Neuronal stem cell (in vitro differentiated cells): ENCODE measurements at regions not wholly inside any gene's neighbourhood (a gene's known extent, or its start where the extent isn't known, plus 50 kb on each side); places are given as distances from the start of the nearest gene placed in this dataset.
"Not testable (repeated sequence)": the region's sequence is repeated elsewhere in the genome, so short reads cannot be mapped to it uniquely, and the experiment has no call there.

Experiments
- DNase-seq: peaks from one replicate; pipeline ENCODE4 v3.0.0-alpha.2; 2013; ENCODE audit warnings: low spot score
- H2AFZ ChIP-seq: one replicate; pipeline ENCODE4 v1.6.1; 2013; ENCODE audit warnings: mild to moderate bottlenecking, low read length, inconsistent platforms
- H2AK5ac ChIP-seq: 2 replicates; pipeline ENCODE4 v1.6.1; 2013; ENCODE audit warnings: low read depth, mild to moderate bottlenecking, inconsistent platforms, low read length, moderate library complexity, mixed read lengths
- H2BK120ac ChIP-seq: 2 replicates; pipeline ENCODE4 v1.6.1; 2013; ENCODE audit warnings: low read depth, mild to moderate bottlenecking, inconsistent platforms, low read length, moderate library complexity, mixed read lengths
- H2BK12ac ChIP-seq: one replicate; pipeline ENCODE4 v1.6.1; 2013; ENCODE audit warnings: low read length, inconsistent platforms
- H2BK15ac ChIP-seq: 2 replicates; pipeline ENCODE4 v1.6.1; 2013; ENCODE audit warnings: mild to moderate bottlenecking, low read length, inconsistent platforms, mixed read lengths
- H2BK5ac ChIP-seq: one replicate; pipeline ENCODE4 v1.6.1; 2013; ENCODE audit warnings: inconsistent platforms, mild to moderate bottlenecking, low read length, moderate library complexity
- H3K14ac ChIP-seq: one replicate; pipeline ENCODE4 v1.6.1; 2013; ENCODE audit warnings: low read length, inconsistent platforms
- H3K18ac ChIP-seq: 2 replicates; pipeline ENCODE4 v1.6.1; 2013; ENCODE audit warnings: low read length, inconsistent platforms
- H3K23ac ChIP-seq: 2 replicates; pipeline ENCODE4 v1.6.1; 2013; ENCODE audit warnings: low read depth, mild to moderate bottlenecking, mixed read lengths, low read length, inconsistent platforms; ENCODE audit not compliant: poor library complexity
- H3K27ac ChIP-seq: replicated peaks from 3 replicates; pipeline ENCODE4 v1.5.1; 2013; ENCODE audit warnings: low read length, inconsistent platforms
- H3K27me3 ChIP-seq, 3 experiments: 2 replicates each; pipeline ENCODE4 v1.6.1; 2013; ENCODE audit warnings: low read length in 3 of 3, mild to moderate bottlenecking in 2 of 3, inconsistent platforms in 1 of 3, low read depth in 1 of 3, mixed read lengths in 1 of 3, moderate library complexity in 1 of 3; ENCODE audit not compliant: control insufficient read depth in 3 of 3, insufficient read depth in 3 of 3
- H3K36me3 ChIP-seq, 2 donors: replicated peaks in 1 of 2; 2 replicates each; pipeline ENCODE4 v1.6.1; 2013; ENCODE audit warnings: low read length in 2 of 2; ENCODE audit not compliant: control insufficient read depth in 2 of 2, insufficient read depth in 2 of 2
- H3K4ac ChIP-seq: 2 replicates; pipeline ENCODE4 v1.6.1; 2013; ENCODE audit warnings: inconsistent platforms, mild to moderate bottlenecking, low read length, moderate library complexity
- H3K4me1 ChIP-seq, 2 donors: 1 replicate in 1 of 2; 2 replicates in 1 of 2; pipeline ENCODE4 v1.6.1; 2013; ENCODE audit warnings: low read length in 2 of 2, low read depth in 1 of 2; ENCODE audit not compliant: control insufficient read depth in 2 of 2, insufficient read depth in 1 of 2
- H3K4me2 ChIP-seq: one replicate; pipeline ENCODE4 v1.6.1; 2013; ENCODE audit warnings: mild to moderate bottlenecking, low read length, inconsistent platforms; ENCODE audit not compliant: insufficient read depth, poor library complexity, severe bottlenecking
- H3K4me3 ChIP-seq, 2 donors: 2 replicates each; pipeline ENCODE4 v1.5.1; 2013; ENCODE audit warnings: low read length in 2 of 2, mild to moderate bottlenecking in 2 of 2, inconsistent platforms in 1 of 2, moderate library complexity in 1 of 2
- H3K79me1 ChIP-seq: one replicate; pipeline ENCODE4 v1.6.1; 2013; ENCODE audit warnings: low read depth, mild to moderate bottlenecking, inconsistent platforms, low read length, moderate library complexity
- H3K9ac ChIP-seq: one replicate; pipeline ENCODE4 v1.6.1; 2013; ENCODE audit warnings: mild to moderate bottlenecking, low read depth, low read length, inconsistent platforms; ENCODE audit not compliant: poor library complexity
- H3K9me3 ChIP-seq, 2 donors: replicated peaks in 1 of 2; 2 replicates each; pipeline versions ENCODE3 to v1.6.1; 2013; ENCODE audit warnings: low read length in 2 of 2, mild to moderate bottlenecking in 2 of 2, inconsistent platforms in 1 of 2, low read depth in 1 of 2, mixed read lengths in 1 of 2, moderate library complexity in 1 of 2; ENCODE audit not compliant: control insufficient read depth in 2 of 2, insufficient read depth in 1 of 2
- H4K8ac ChIP-seq: one replicate; pipeline ENCODE4 v1.6.1; 2013; ENCODE audit warnings: low read depth, mild to moderate bottlenecking, inconsistent platforms, low read length, moderate library complexity
- H4K91ac ChIP-seq: one replicate; pipeline ENCODE4 v1.6.1; 2013; ENCODE audit warnings: low read length, low read depth, mild to moderate bottlenecking, inconsistent platforms; ENCODE audit not compliant: poor library complexity
- WGBS, 2 donors: extraction: QIAGEN DNeasy Blood & Tissue Kit; methylation state at CpG; one replicate each; pipeline ENCODE4 v1.1.7; 2013; ENCODE audit warnings: missing lambda C conversion rate in 2 of 2, mixed read lengths in 1 of 2; ENCODE audit not compliant: insufficient read length in 2 of 2, insufficient replicate concordance in 1 of 2; ENCODE audit errors: extremely low coverage in 2 of 2; 5-methylcytosine and 5-hydroxymethylcytosine counted together

- not testable (repeated sequence) for H3K23ac ChIP-seq, H3K27ac ChIP-seq, H3K9ac ChIP-seq, H2BK12ac ChIP-seq, DNase-seq, H3K4ac ChIP-seq, H2BK15ac ChIP-seq, H3K4me2 ChIP-seq, H3K27me3 ChIP-seq, H2AK5ac ChIP-seq, H3K14ac ChIP-seq, H4K91ac ChIP-seq, H4K8ac ChIP-seq, H3K4me1 ChIP-seq, H2BK5ac ChIP-seq, H3K79me1 ChIP-seq, H2BK120ac ChIP-seq, H3K36me3 ChIP-seq
- H3K9me3 ChIP-seq, result peaks cover 0 to 17% of the 10 kb centered on the region in 2 donors
- no CpG with 5 or more reads among the region's 8 CpGs for WGBS, 2 donors
- H2AFZ ChIP-seq, result peak overlapping the region; percentile 56
- peak overlapping the region; percentile 48 for H3K18ac ChIP-seq
- H3K4me3 ChIP-seq, result peak overlapping the region in 1 of 2 donors; percentile 29
Measured at GRCh38 chr9:106203815-106204516, 509.6 kb downstream of the TMEM38B start.

- H3K4me3 ChIP-seq, result no peak overlapping the region
- no peak overlapping the region for H4K91ac ChIP-seq
- H3K23ac ChIP-seq, result no peak overlapping the region
- no peak overlapping the region for H3K27ac ChIP-seq
- H4K8ac ChIP-seq, result no peak overlapping the region
- H3K36me3 ChIP-seq, result no peaks in the 10 kb centered on the region
- H2BK5ac ChIP-seq, result no peak overlapping the region
- no CpG with 5 or more reads among the region's 1 CpG for WGBS, 2 donors
- no peak overlapping the region for H2BK120ac ChIP-seq
- no peak for DNase-seq
- no peak overlapping the region for H3K4me2 ChIP-seq
- no peak overlapping the region for H3K14ac ChIP-seq
- H3K9me3 ChIP-seq, result peaks cover 0 to 13% of the 10 kb centered on the region in 2 donors
- no peak overlapping the region for H2BK15ac ChIP-seq
- H3K4ac ChIP-seq, result no peak overlapping the region
- peaks cover 0 to 2% of the 10 kb centered on the region in 2 donors for H3K4me1 ChIP-seq
- no peak overlapping the region for H3K9ac ChIP-seq
- H2AFZ ChIP-seq, result no peak overlapping the region
- no peaks in the 10 kb centered on the region for H3K79me1 ChIP-seq
- no peaks in the 10 kb centered on the region for H3K27me3 ChIP-seq
- no peak overlapping the region for H3K18ac ChIP-seq
- H2AK5ac ChIP-seq, result no peak overlapping the region
- no peak overlapping the region for H2BK12ac ChIP-seq
Measured at GRCh38 chr9:106207298-106207697, 513.0 kb downstream of the TMEM38B start.

GRCh38 chr9:106218427-106218826 lies 524.1 kb downstream of the TMEM38B start:
- Histone ChIP-seq H2BK5ac (no peak overlapping the region), H3K27ac (no peak overlapping the region), H3K4me3 (no peak overlapping the region), H2BK12ac (no peak overlapping the region), H4K91ac (no peak overlapping the region), H3K9me3 (peaks cover 0 to 3% of the 10 kb centered on the region in 2 donors), H3K27me3 (no peaks in the 10 kb centered on the region), H3K4me2 (no peak overlapping the region), H2BK15ac (no peak overlapping the region), H3K23ac (no peak overlapping the region), H3K9ac (no peak overlapping the region), H2AK5ac (no peak overlapping the region), H3K36me3 (no peaks in the 10 kb centered on the region), H2BK120ac (no peak overlapping the region), H3K4ac (no peak overlapping the region), H4K8ac (no peak overlapping the region), H2AFZ (no peak overlapping the region), H3K4me1 (peaks cover 2 to 3% of the 10 kb centered on the region in 2 donors), H3K14ac (no peak overlapping the region), H3K18ac (no peak overlapping the region), H3K79me1 (no peaks in the 10 kb centered on the region)
- WGBS, 2 donors, result no CpG with 5 or more reads among the region's 3 CpGs
- DNase-seq, result no peak

- no peak overlapping the region for H3K4me3 ChIP-seq
- no peak overlapping the region for H2AK5ac ChIP-seq
- WGBS, 2 donors, result no CpG with 5 or more reads among the region's 3 CpGs
- H3K18ac ChIP-seq, result no peak overlapping the region
- H3K14ac ChIP-seq, result no peak overlapping the region
- no peak overlapping the region for H3K23ac ChIP-seq
- H3K27me3 ChIP-seq, result no peaks in the 10 kb centered on the region
- H2BK5ac ChIP-seq, result no peak overlapping the region
- H3K79me1 ChIP-seq, result no peaks in the 10 kb centered on the region
- H3K9ac ChIP-seq, result no peak overlapping the region
- H3K4me2 ChIP-seq, result no peak overlapping the region
- H2AFZ ChIP-seq, result no peak overlapping the region
- H3K36me3 ChIP-seq, result no peaks in the 10 kb centered on the region
- no peak overlapping the region for H2BK120ac ChIP-seq
- no peak overlapping the region for H2BK15ac ChIP-seq
- no peak overlapping the region for H3K4ac ChIP-seq
- no peak overlapping the region for H4K8ac ChIP-seq
- H2BK12ac ChIP-seq, result no peak overlapping the region
- H3K27ac ChIP-seq, result no peak overlapping the region
- no peak for DNase-seq
- peaks cover 0 to 6% of the 10 kb centered on the region in 2 donors for H3K9me3 ChIP-seq
- no peak overlapping the region for H4K91ac ChIP-seq
- H3K4me1 ChIP-seq, result peaks cover 2 to 3% of the 10 kb centered on the region in 2 donors
Measured at GRCh38 chr9:106218854-106219253, 524.5 kb downstream of the TMEM38B start.
